Sigmoid colon (tissue), 4 donors: ENCODE measurements at regions not wholly inside any gene's neighbourhood (a gene's known extent, or its start where the extent isn't known, plus 50 kb on each side); places are given as distances from the start of the nearest gene placed in this dataset.

Experiments
- CTCF ChIP-seq, 4 experiments: fragments of 450-650 bp in 3 of 4; fragments of 200-600 bp in 1 of 4; IDR thresholded peaks; one replicate each; pipeline ENCODE4 v1.5.1; 2016 to 2019; ENCODE audit warnings: antibody characterized with exemption in 4 of 4, mild to moderate bottlenecking in 3 of 4, moderate library complexity in 2 of 4
- POLR2A ChIP-seq, 2 donors: fragments of 450-650 bp; IDR thresholded peaks; one replicate each; pipeline ENCODE4 v1.6.1; 2016; ENCODE audit warnings: antibody characterized with exemption in 2 of 2, mild to moderate bottlenecking in 2 of 2, moderate library complexity in 2 of 2
- POLR2AphosphoS5 ChIP-seq, 4 donors: sonication (generic); formaldehyde crosslinking; IDR thresholded peaks; one replicate each; pipeline ENCODE4 v1.6.1; 2017; ENCODE audit warnings: antibody characterized with exemption in 4 of 4

GRCh38 chr5:58080573-58080972 is 379.3 kb downstream of the PLK2 start:
- no peak for TF ChIP-seq CTCF (IDR thresholded peaks at IDR 0.05)
- no peak for TF ChIP-seq POLR2A (IDR thresholded peaks at IDR 0.05)
- TF ChIP-seq POLR2AphosphoS5 (IDR thresholded peaks at IDR 0.05): no peak
